WTC11 (cell line): ENCODE measurements at regions not wholly inside any gene's neighbourhood (a gene's known extent, or its start where the extent isn't known, plus 50 kb on each side); places are given as distances from the start of the nearest gene placed in this dataset.

Experiments
- ATAC-seq: fragments of 200-7000 bp; cut with Tn5 transposase; 2 replicates; pipeline ENCODE4 v1.10.0; 2021; ENCODE audit warnings: mild to moderate bottlenecking, moderate library complexity
- CTCF ChIA-PET: fragments of 300-600 bp; sonication (Branson Sonifier 250); formaldehyde crosslinking; loops from one replicate; lab custom pipeline; 2021; ENCODE audit warnings: antibody characterized with exemption; lab: Charles Lee
- POLR2A ChIA-PET: fragments of 350-600 bp; sonication (Branson Sonifier 250); formaldehyde crosslinking; loops from one replicate; lab custom pipeline; 2021; ENCODE audit warnings: antibody characterized with exemption; lab: Charles Lee
- DNase-seq: peaks from one replicate; pipeline ENCODE4 v3.0.0; 2021; ENCODE audit warnings: low spot score
- H3K27ac Mint-ChIP-seq: 2 replicates; pipeline ENCODE4 v1.8.0; 2021; ENCODE audit warnings: mixed read lengths
- H3K27me3 Mint-ChIP-seq: 2 replicates; pipeline ENCODE4 v1.8.0; 2021; ENCODE audit warnings: low read depth, mild to moderate bottlenecking, moderate library complexity, mixed read lengths
- H3K36me3 Mint-ChIP-seq: 2 replicates; pipeline ENCODE4 v1.8.0; 2021; ENCODE audit warnings: mixed read lengths
- H3K4me1 Mint-ChIP-seq: 2 replicates; pipeline ENCODE4 v1.8.0; 2022; ENCODE audit warnings: mixed read lengths
- H3K4me3 Mint-ChIP-seq: 2 replicates; pipeline ENCODE4 v1.8.0; 2021; ENCODE audit warnings: mild to moderate bottlenecking, moderate library complexity, mixed read lengths
- H3K9me3 Mint-ChIP-seq: 2 replicates; pipeline ENCODE4 v1.8.0; 2021; ENCODE audit warnings: mixed read lengths
- AFF4 ChIP-seq: sonication (generic); formaldehyde crosslinking; IDR thresholded peaks from 2 replicates; pipeline ENCODE4 v1.8.1; 2023; ENCODE audit warnings: mild to moderate bottlenecking, missing genetic modification reagents, borderline replicate concordance
- CREM ChIP-seq: sonication (generic); formaldehyde crosslinking; IDR thresholded peaks from 2 replicates; pipeline ENCODE4 v1.8.1; 2022; ENCODE audit warnings: mild to moderate bottlenecking, missing genetic modification reagents, moderate library complexity
- GRHL2 ChIP-seq: fragments of 250-450 bp; sonication (Bioruptor Pico); IDR thresholded peaks from 2 replicates; pipeline ENCODE4 v1.8.0; 2022; ENCODE audit warnings: mild to moderate bottlenecking, moderate library complexity; ENCODE audit not compliant: insufficient replicate concordance, severe bottlenecking
- JUN ChIP-seq: sonication (generic); formaldehyde crosslinking; IDR thresholded peaks from 2 replicates; pipeline ENCODE4 v1.8.0; 2023; ENCODE audit warnings: mild to moderate bottlenecking, missing genetic modification reagents
- PREB ChIP-seq: sonication (generic); formaldehyde crosslinking; IDR thresholded peaks from 2 replicates; pipeline ENCODE4 v1.8.1; 2022; ENCODE audit warnings: mild to moderate bottlenecking, missing genetic modification reagents, moderate library complexity, borderline replicate concordance
- SMAD3 ChIP-seq: sonication (generic); formaldehyde crosslinking; IDR thresholded peaks from 2 replicates; pipeline ENCODE4 v1.8.0; 2022; ENCODE audit warnings: missing genetic modification reagents, mild to moderate bottlenecking, borderline replicate concordance
- SMAD4 ChIP-seq: sonication (generic); formaldehyde crosslinking; IDR thresholded peaks from 2 replicates; pipeline ENCODE4 v1.8.0; 2022; ENCODE audit warnings: mild to moderate bottlenecking, missing genetic modification reagents
- ZNF138 ChIP-seq: sonication (generic); formaldehyde crosslinking; conservative IDR thresholded peaks from 2 replicates; pipeline ENCODE4 v1.8.1; 2022; ENCODE audit warnings: mild to moderate bottlenecking, moderate library complexity, missing genetic modification reagents
- ZNF263 ChIP-seq: sonication (generic); formaldehyde crosslinking; IDR thresholded peaks from 2 replicates; pipeline ENCODE4 v1.8.1; 2022; ENCODE audit warnings: low read depth, mild to moderate bottlenecking, moderate library complexity, missing genetic modification reagents
- ZNF281 ChIP-seq: sonication (generic); formaldehyde crosslinking; IDR thresholded peaks from 2 replicates; pipeline ENCODE4 v1.8.0; 2023; ENCODE audit warnings: mild to moderate bottlenecking, missing genetic modification reagents
- ZNF671 ChIP-seq: fragments of 250-450 bp; sonication (Bioruptor Pico); IDR thresholded peaks from 2 replicates; pipeline ENCODE4 v1.8.0; 2021; ENCODE audit warnings: mild to moderate bottlenecking
- TF ChIP-seq, protein P1 (sequence below): sonication (generic); formaldehyde crosslinking; IDR thresholded peaks from 2 replicates; pipeline ENCODE4 v1.8.1; 2023; ENCODE audit warnings: mild to moderate bottlenecking, moderate library complexity, missing genetic modification reagents
- TF ChIP-seq, protein P2 (sequence below): fragments of 250-450 bp; sonication (Bioruptor Pico); IDR thresholded peaks from 2 replicates; pipeline ENCODE4 v2.1.2; 2022; ENCODE audit warnings: mild to moderate bottlenecking, moderate library complexity
- TF ChIP-seq, protein P3 (sequence below): fragments of 250-450 bp; sonication (Bioruptor Pico); IDR thresholded peaks from 2 replicates; pipeline ENCODE4 v1.9.0; 2021; ENCODE audit warnings: mild to moderate bottlenecking
- TF ChIP-seq, protein P4 (sequence below): sonication (generic); formaldehyde crosslinking; IDR thresholded peaks from 2 replicates; pipeline ENCODE4 v1.8.0; 2022; ENCODE audit warnings: mild to moderate bottlenecking, missing genetic modification reagents
- TF ChIP-seq, protein P5 (sequence below): sonication (generic); formaldehyde crosslinking; conservative IDR thresholded peaks from 2 replicates; pipeline ENCODE4 v1.8.1; 2023; ENCODE audit warnings: mild to moderate bottlenecking, low read depth, missing genetic modification reagents, moderate library complexity
- TF ChIP-seq, protein P6 (sequence below): sonication (generic); formaldehyde crosslinking; IDR thresholded peaks from 2 replicates; pipeline ENCODE4 v1.8.1; 2022; ENCODE audit warnings: low read depth, missing genetic modification reagents, borderline replicate concordance

DNA sequence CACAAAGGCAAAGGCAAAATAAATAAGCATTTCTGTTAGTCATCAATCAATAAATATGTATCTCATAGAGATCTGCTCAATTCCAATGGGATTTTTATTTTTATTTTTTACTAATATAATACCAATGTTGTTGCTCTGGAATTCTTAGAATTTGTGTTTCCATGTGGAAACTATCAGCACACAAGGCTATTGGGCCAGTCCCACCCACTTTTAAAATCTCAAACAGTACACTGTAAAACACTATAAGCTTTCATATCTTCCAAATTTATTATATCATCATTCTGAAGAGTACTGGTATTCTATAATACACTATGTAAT is 563.8 kb upstream of the MARCKS start (continued):
- TF ChIP-seq ZNF281 = no peak
- no peak for TF ChIP-seq GRHL2 (CRISPR knock-in tag)
- TF ChIP-seq, protein P1, sequence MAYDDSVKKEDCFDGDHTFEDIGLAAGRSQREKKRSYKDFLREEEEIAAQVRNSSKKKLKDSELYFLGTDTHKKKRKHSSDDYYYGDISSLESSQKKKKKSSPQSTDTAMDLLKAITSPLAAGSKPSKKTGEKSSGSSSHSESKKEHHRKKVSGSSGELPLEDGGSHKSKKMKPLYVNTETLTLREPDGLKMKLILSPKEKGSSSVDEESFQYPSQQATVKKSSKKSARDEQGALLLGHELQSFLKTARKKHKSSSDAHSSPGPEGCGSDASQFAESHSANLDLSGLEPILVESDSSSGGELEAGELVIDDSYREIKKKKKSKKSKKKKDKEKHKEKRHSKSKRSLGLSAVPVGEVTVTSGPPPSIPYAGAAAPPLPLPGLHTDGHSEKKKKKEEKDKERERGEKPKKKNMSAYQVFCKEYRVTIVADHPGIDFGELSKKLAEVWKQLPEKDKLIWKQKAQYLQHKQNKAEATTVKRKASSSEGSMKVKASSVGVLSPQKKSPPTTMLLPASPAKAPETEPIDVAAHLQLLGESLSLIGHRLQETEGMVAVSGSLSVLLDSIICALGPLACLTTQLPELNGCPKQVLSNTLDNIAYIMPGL (CRISPR knock-in tag) = no peak
- TF ChIP-seq, protein P2, sequence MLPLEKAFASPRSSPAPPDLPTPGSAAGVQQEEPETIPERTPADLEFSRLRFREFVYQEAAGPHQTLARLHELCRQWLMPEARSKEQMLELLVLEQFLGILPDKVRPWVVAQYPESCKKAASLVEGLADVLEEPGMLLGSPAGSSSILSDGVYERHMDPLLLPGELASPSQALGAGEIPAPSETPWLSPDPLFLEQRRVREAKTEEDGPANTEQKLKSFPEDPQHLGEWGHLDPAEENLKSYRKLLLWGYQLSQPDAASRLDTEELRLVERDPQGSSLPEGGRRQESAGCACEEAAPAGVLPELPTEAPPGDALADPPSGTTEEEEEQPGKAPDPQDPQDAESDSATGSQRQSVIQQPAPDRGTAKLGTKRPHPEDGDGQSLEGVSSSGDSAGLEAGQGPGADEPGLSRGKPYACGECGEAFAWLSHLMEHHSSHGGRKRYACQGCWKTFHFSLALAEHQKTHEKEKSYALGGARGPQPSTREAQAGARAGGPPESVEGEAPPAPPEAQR (CRISPR knock-in tag) = no peak
- TF ChIP-seq ZNF263 (CRISPR knock-in tag) = no peak
- TF ChIP-seq ZNF138 (CRISPR knock-in tag) = no peak
- no peak for TF ChIP-seq JUN (CRISPR knock-in tag)

DNA sequence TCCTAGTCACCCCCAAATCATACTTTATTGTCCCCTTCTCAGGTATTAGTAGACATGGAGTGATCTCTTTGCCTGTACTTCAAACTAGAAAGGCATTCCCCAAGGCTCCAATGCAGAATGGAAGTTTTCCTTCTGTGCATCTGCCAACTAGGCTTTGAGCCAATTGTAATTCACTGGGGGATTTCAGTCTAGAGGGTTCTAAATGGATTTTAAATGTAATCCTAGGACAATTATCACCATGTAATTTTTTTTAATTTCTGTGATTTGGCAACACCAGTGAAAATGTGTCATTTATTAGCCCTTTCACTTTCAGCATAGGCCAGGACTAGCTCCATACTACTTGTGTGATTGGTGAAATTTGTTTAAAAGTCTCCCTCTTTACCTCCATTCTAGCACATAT is 557.6 kb upstream of the MARCKS start:
- H3K36me3 Mint-ChIP-seq = no peaks in the 10 kb centered on the region
- no peak overlapping the region for H3K27ac Mint-ChIP-seq
- H3K4me1 Mint-ChIP-seq = peaks cover 12% of the 10 kb centered on the region
- POLR2A ChIA-PET = no interaction called here
- H3K4me3 Mint-ChIP-seq = no peak overlapping the region
- no peak for DNase-seq
- peaks cover 5% of the 10 kb centered on the region; the same call in 1 of the 2 replicates for H3K9me3 Mint-ChIP-seq
- ATAC-seq = no peak
- CTCF ChIA-PET = no interaction called here
- peaks cover 10% of the 10 kb centered on the region for H3K27me3 Mint-ChIP-seq
- TF ChIP-seq ZNF671 (CRISPR knock-in tag) = no peak
- TF ChIP-seq GRHL2 (CRISPR knock-in tag) = no peak
- TF ChIP-seq SMAD3 (CRISPR knock-in tag) = no peak
- TF ChIP-seq, protein P3, sequence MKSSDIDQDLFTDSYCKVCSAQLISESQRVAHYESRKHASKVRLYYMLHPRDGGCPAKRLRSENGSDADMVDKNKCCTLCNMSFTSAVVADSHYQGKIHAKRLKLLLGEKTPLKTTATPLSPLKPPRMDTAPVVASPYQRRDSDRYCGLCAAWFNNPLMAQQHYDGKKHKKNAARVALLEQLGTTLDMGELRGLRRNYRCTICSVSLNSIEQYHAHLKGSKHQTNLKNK (CRISPR knock-in tag) = no peak
- TF ChIP-seq, protein P4, sequence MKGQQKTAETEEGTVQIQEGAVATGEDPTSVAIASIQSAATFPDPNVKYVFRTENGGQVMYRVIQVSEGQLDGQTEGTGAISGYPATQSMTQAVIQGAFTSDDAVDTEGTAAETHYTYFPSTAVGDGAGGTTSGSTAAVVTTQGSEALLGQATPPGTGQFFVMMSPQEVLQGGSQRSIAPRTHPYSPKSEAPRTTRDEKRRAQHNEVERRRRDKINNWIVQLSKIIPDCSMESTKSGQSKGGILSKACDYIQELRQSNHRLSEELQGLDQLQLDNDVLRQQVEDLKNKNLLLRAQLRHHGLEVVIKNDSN = no peak
- no peak for TF ChIP-seq PREB (CRISPR knock-in tag)
- TF ChIP-seq AFF4 (CRISPR knock-in tag) = no peak
- TF ChIP-seq, protein P5, sequence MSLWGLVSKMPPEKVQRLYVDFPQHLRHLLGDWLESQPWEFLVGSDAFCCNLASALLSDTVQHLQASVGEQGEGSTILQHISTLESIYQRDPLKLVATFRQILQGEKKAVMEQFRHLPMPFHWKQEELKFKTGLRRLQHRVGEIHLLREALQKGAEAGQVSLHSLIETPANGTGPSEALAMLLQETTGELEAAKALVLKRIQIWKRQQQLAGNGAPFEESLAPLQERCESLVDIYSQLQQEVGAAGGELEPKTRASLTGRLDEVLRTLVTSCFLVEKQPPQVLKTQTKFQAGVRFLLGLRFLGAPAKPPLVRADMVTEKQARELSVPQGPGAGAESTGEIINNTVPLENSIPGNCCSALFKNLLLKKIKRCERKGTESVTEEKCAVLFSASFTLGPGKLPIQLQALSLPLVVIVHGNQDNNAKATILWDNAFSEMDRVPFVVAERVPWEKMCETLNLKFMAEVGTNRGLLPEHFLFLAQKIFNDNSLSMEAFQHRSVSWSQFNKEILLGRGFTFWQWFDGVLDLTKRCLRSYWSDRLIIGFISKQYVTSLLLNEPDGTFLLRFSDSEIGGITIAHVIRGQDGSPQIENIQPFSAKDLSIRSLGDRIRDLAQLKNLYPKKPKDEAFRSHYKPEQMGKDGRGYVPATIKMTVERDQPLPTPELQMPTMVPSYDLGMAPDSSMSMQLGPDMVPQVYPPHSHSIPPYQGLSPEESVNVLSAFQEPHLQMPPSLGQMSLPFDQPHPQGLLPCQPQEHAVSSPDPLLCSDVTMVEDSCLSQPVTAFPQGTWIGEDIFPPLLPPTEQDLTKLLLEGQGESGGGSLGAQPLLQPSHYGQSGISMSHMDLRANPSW (CRISPR knock-in tag) = no peak
- no peak for TF ChIP-seq SMAD4
- TF ChIP-seq, protein P6, sequence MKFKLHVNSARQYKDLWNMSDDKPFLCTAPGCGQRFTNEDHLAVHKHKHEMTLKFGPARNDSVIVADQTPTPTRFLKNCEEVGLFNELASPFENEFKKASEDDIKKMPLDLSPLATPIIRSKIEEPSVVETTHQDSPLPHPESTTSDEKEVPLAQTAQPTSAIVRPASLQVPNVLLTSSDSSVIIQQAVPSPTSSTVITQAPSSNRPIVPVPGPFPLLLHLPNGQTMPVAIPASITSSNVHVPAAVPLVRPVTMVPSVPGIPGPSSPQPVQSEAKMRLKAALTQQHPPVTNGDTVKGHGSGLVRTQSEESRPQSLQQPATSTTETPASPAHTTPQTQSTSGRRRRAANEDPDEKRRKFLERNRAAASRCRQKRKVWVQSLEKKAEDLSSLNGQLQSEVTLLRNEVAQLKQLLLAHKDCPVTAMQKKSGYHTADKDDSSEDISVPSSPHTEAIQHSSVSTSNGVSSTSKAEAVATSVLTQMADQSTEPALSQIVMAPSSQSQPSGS (CRISPR knock-in tag) = no peak
- no peak for TF ChIP-seq CREM (CRISPR knock-in tag)
